Nephron progenitor cell (in vitro differentiated cells): ENCODE measurements at regions not wholly inside any gene's neighbourhood (a gene's known extent, or its start where the extent isn't known, plus 50 kb on each side); places are given as distances from the start of the nearest gene placed in this dataset.

Experiments
- DNase-seq: peaks from one replicate; pipeline ENCODE4 v3.0.0; 2021
- H3K27ac Mint-ChIP-seq: 2 replicates; pipeline ENCODE4 v1.8.0; 2021; ENCODE audit warnings: mild to moderate bottlenecking, moderate library complexity, mixed read lengths
- H3K27me3 Mint-ChIP-seq: 2 replicates; pipeline ENCODE4 v1.8.0; 2021; ENCODE audit warnings: mild to moderate bottlenecking, low read depth, mixed read lengths; ENCODE audit not compliant: poor library complexity
- H3K36me3 Mint-ChIP-seq: 2 replicates; pipeline ENCODE4 v1.8.0; 2021; ENCODE audit warnings: low read depth, mixed read lengths
- H3K4me1 Mint-ChIP-seq: 2 replicates; pipeline ENCODE4 v1.8.0; 2021; ENCODE audit warnings: mixed read lengths
- H3K4me3 Mint-ChIP-seq: 2 replicates; pipeline ENCODE4 v1.8.0; 2021; ENCODE audit warnings: mild to moderate bottlenecking, moderate library complexity, mixed read lengths
- H3K9me3 Mint-ChIP-seq: 2 replicates; pipeline ENCODE4 v1.8.0; 2021; ENCODE audit warnings: mild to moderate bottlenecking, moderate library complexity, mixed read lengths
- CTCF ChIP-seq: fragments of 200-600 bp; sonication (generic); IDR thresholded peaks from 2 replicates; pipeline ENCODE4 v1.5.0; 2021; ENCODE audit warnings: antibody characterized with exemption

GRCh38 chr4:146059151-146059550, 116.4 kb upstream of the LSM6 start:
- Mint-ChIP-seq H3K4me1 (no peaks in the 10 kb centered on the region), H3K9me3 (no peaks in the 10 kb centered on the region), H3K27me3 (peaks cover 13% of the 10 kb centered on the region), H3K4me3 (no peak overlapping the region), H3K36me3 (no peaks in the 10 kb centered on the region), H3K27ac (no peak overlapping the region)
- DNase-seq, result no peak
- no peak for TF ChIP-seq CTCF

GRCh38 chr4:146058531-146058930, 117.0 kb upstream of the LSM6 start:
- H3K36me3 Mint-ChIP-seq, result no peaks in the 10 kb centered on the region

GRCh38 chr4:146054676-146055075, 116.1 kb upstream of the ZNF827 start:
- Mint-ChIP-seq H3K27ac (no peak overlapping the region), H3K4me3 (no peak overlapping the region), H3K9me3 (no peaks in the 10 kb centered on the region), H3K27me3 (peaks cover 4% of the 10 kb centered on the region), H3K4me1 (no peaks in the 10 kb centered on the region), H3K36me3 (no peaks in the 10 kb centered on the region)
- TF ChIP-seq CTCF, result no peak
- DNase-seq, result no peak

More at GRCh38 chr4:146058531-146058930, 117.0 kb upstream of the LSM6 start:
- H3K27ac Mint-ChIP-seq, result no peak overlapping the region
- H3K4me3 Mint-ChIP-seq, result no peak overlapping the region
- no peaks in the 10 kb centered on the region for H3K9me3 Mint-ChIP-seq
- H3K27me3 Mint-ChIP-seq, result peaks cover 13% of the 10 kb centered on the region
- no peak for TF ChIP-seq CTCF
- no peaks in the 10 kb centered on the region for H3K4me1 Mint-ChIP-seq
- no peak for DNase-seq

GRCh38 chr4:146053891-146054290, 115.3 kb upstream of the ZNF827 start:
- Mint-ChIP-seq H3K9me3 (peaks cover under 1% of the 10 kb centered on the region), H3K36me3 (peaks cover under 1% of the 10 kb centered on the region), H3K27ac (no peak overlapping the region)

GRCh38 chr4:146051728-146052391, 113.2 kb upstream of the ZNF827 start:
- H3K4me3 Mint-ChIP-seq, result no peak overlapping the region
- H3K27ac Mint-ChIP-seq, result no peak overlapping the region
- no peak for DNase-seq
- no peak for TF ChIP-seq CTCF
- H3K9me3 Mint-ChIP-seq, result peaks cover 18% of the 10 kb centered on the region
- peaks cover 4% of the 10 kb centered on the region for H3K27me3 Mint-ChIP-seq
- peaks cover 6% of the 10 kb centered on the region for H3K36me3 Mint-ChIP-seq
- H3K4me1 Mint-ChIP-seq, result no peaks in the 10 kb centered on the region

More at GRCh38 chr4:146053891-146054290, 115.3 kb upstream of the ZNF827 start:
- Mint-ChIP-seq H3K27me3 (peaks cover 4% of the 10 kb centered on the region), H3K4me3 (no peak overlapping the region), H3K4me1 (no peaks in the 10 kb centered on the region)
- no peak for DNase-seq
- TF ChIP-seq CTCF, result no peak

GRCh38 chr4:146051223-146051622, 112.6 kb upstream of the ZNF827 start:
- H3K4me1 Mint-ChIP-seq, result no peaks in the 10 kb centered on the region
- H3K9me3 Mint-ChIP-seq, result peaks cover 24% of the 10 kb centered on the region
- no peak for TF ChIP-seq CTCF
- no peak overlapping the region for H3K27ac Mint-ChIP-seq
- peaks cover 4% of the 10 kb centered on the region for H3K27me3 Mint-ChIP-seq
- H3K4me3 Mint-ChIP-seq, result no peak overlapping the region
- peaks cover 6% of the 10 kb centered on the region for H3K36me3 Mint-ChIP-seq
- DNase-seq, result no peak
